ENCODE measurements at regions not wholly inside any gene's neighbourhood (a gene's known extent, or its start where the extent isn't known, plus 50 kb on each side); places are given as distances from the start of the nearest gene placed in this dataset.

- no peak overlapping the region for H3K27ac Mint-ChIP-seq
- POLR2A ChIA-PET = no interaction called here
- peaks cover 4% of the 10 kb centered on the region for H3K9me3 Mint-ChIP-seq
- DNase-seq (no peak), ATAC-seq (ENCODE audit: low read depth) (no peak)
- peaks cover 39% of the 10 kb centered on the region for H3K27me3 Mint-ChIP-seq
- no peaks in the 10 kb centered on the region for H3K4me1 Mint-ChIP-seq
- H3K36me3 Mint-ChIP-seq = no peaks in the 10 kb centered on the region
- H3K4me3 Mint-ChIP-seq = no peak overlapping the region
Observed at GRCh38 chr2:54360055-54360792, 95.9 kb upstream of the SPTBN1 start.

GRCh38 chr2:54364409-54364808 lies 91.7 kb upstream of the SPTBN1 start:
- Mint-ChIP-seq H3K27ac (no peak overlapping the region), H3K36me3 (no peaks in the 10 kb centered on the region), H3K27me3 (peaks cover 46% of the 10 kb centered on the region), H3K4me1 (no peaks in the 10 kb centered on the region), H3K9me3 (peaks cover 21% of the 10 kb centered on the region), H3K4me3 (no peak overlapping the region)
- POLR2A ChIA-PET = no interaction called here
- ATAC-seq (ENCODE audit: low read depth) (no peak), DNase-seq (no peak)

- peaks cover 21% of the 10 kb centered on the region for H3K9me3 Mint-ChIP-seq
- DNase-seq = no peak
- no peaks in the 10 kb centered on the region for H3K4me1 Mint-ChIP-seq
- no peak for ATAC-seq (ENCODE audit: low read depth)
- H3K4me3 Mint-ChIP-seq = no peak overlapping the region
- H3K27me3 Mint-ChIP-seq = peaks cover 36% of the 10 kb centered on the region
- no peaks in the 10 kb centered on the region for H3K36me3 Mint-ChIP-seq
- POLR2A ChIA-PET = no interaction called here
- H3K27ac Mint-ChIP-seq = no peak overlapping the region
Observed at GRCh38 chr2:54365661-54366060, 90.5 kb upstream of the SPTBN1 start.

- DNase-seq = no peak
- POLR2A ChIA-PET = no interaction called here
- Mint-ChIP-seq H3K4me3 (no peak overlapping the region), H3K27ac (no peak overlapping the region), H3K36me3 (no peaks in the 10 kb centered on the region), H3K27me3 (peaks cover 33% of the 10 kb centered on the region), H3K9me3 (peaks cover 21% of the 10 kb centered on the region), H3K4me1 (no peaks in the 10 kb centered on the region)
- ATAC-seq (ENCODE audit: low read depth) = no peak
Observed at GRCh38 chr2:54366487-54367280, 89.4 kb upstream of the SPTBN1 start.

- POLR2A ChIA-PET = no interaction called here
- Mint-ChIP-seq H3K4me1 (no peaks in the 10 kb centered on the region), H3K27ac (no peak overlapping the region), H3K4me3 (no peak overlapping the region), H3K9me3 (peaks cover 14% of the 10 kb centered on the region), H3K27me3 (peaks cover 24% of the 10 kb centered on the region), H3K36me3 (no peaks in the 10 kb centered on the region)
- DNase-seq (no peak), ATAC-seq (ENCODE audit: low read depth) (no peak)
Observed at GRCh38 chr2:54370405-54371104, 85.6 kb upstream of the SPTBN1 start.

GRCh38 chr2:54371460-54372065 lies 84.6 kb upstream of the SPTBN1 start:
- Mint-ChIP-seq H3K4me1 (no peaks in the 10 kb centered on the region), H3K4me3 (no peak overlapping the region), H3K9me3 (peaks cover 12% of the 10 kb centered on the region), H3K36me3 (no peaks in the 10 kb centered on the region), H3K27me3 (peaks cover 24% of the 10 kb centered on the region), H3K27ac (no peak overlapping the region)
- DNase-seq (no peak), ATAC-seq (ENCODE audit: low read depth) (no peak)
- POLR2A ChIA-PET = no interaction called here

GRCh38 chr2:54372361-54372760 lies 83.8 kb upstream of the SPTBN1 start:
- Mint-ChIP-seq H3K4me1 (no peaks in the 10 kb centered on the region), H3K9me3 (peaks cover 12% of the 10 kb centered on the region), H3K27ac (no peak overlapping the region), H3K36me3 (no peaks in the 10 kb centered on the region), H3K27me3 (peaks cover 24% of the 10 kb centered on the region), H3K4me3 (no peak overlapping the region)
- POLR2A ChIA-PET = no interaction called here
- no peak for DNase-seq
- no peak for ATAC-seq (ENCODE audit: low read depth)

- Mint-ChIP-seq H3K27me3 (peaks cover 18% of the 10 kb centered on the region), H3K9me3 (peaks cover 4% of the 10 kb centered on the region), H3K4me3 (no peak overlapping the region), H3K4me1 (no peaks in the 10 kb centered on the region), H3K27ac (no peak overlapping the region), H3K36me3 (no peaks in the 10 kb centered on the region)
- ATAC-seq (ENCODE audit: low read depth) = no peak
- no peak for DNase-seq
- POLR2A ChIA-PET = no interaction called here
Observed at GRCh38 chr2:54373855-54374254, 82.3 kb upstream of the SPTBN1 start.

- no peaks in the 10 kb centered on the region for H3K36me3 Mint-ChIP-seq
- peaks cover 19% of the 10 kb centered on the region for H3K27me3 Mint-ChIP-seq
- no peak for DNase-seq
- ATAC-seq (ENCODE audit: low read depth) = no peak
- no peak overlapping the region for H3K27ac Mint-ChIP-seq
- POLR2A ChIA-PET = no interaction called here
- H3K4me3 Mint-ChIP-seq = no peak overlapping the region
- no peaks in the 10 kb centered on the region for H3K4me1 Mint-ChIP-seq
- H3K9me3 Mint-ChIP-seq = no peaks in the 10 kb centered on the region
Observed at GRCh38 chr2:54374591-54375364, 81.3 kb upstream of the SPTBN1 start.

GRCh38 chr2:54377451-54377850 lies 78.7 kb upstream of the SPTBN1 start:
- ATAC-seq (ENCODE audit: low read depth) = no peak
- POLR2A ChIA-PET = interaction anchor here (0.6 kb wide), 1 partner anchor 10 kb away, joined by 3 read pairs; no protein-coding TSS in a partner anchor
- H3K27ac Mint-ChIP-seq = no peak overlapping the region
- peaks cover 19% of the 10 kb centered on the region for H3K27me3 Mint-ChIP-seq
- H3K36me3 Mint-ChIP-seq = no peaks in the 10 kb centered on the region
- H3K4me1 Mint-ChIP-seq = peaks cover 1% of the 10 kb centered on the region
- no peaks in the 10 kb centered on the region for H3K9me3 Mint-ChIP-seq
- no peak for DNase-seq
- H3K4me3 Mint-ChIP-seq = no peak overlapping the region

- no peak for DNase-seq
- Mint-ChIP-seq H3K27ac (no peak overlapping the region), H3K9me3 (no peaks in the 10 kb centered on the region), H3K4me3 (no peak overlapping the region), H3K36me3 (no peaks in the 10 kb centered on the region), H3K27me3 (peaks cover 19% of the 10 kb centered on the region), H3K4me1 (peaks cover 2% of the 10 kb centered on the region)
- no peak for ATAC-seq (ENCODE audit: low read depth)
- POLR2A ChIA-PET = interaction anchor here (0.6 kb wide), 1 partner anchor 10 kb away, joined by 3 read pairs; no protein-coding TSS in a partner anchor
Observed at GRCh38 chr2:54377901-54378493, 78.1 kb upstream of the SPTBN1 start.

- no peak overlapping the region for H3K4me3 Mint-ChIP-seq
- H3K27me3 Mint-ChIP-seq = peaks cover 7% of the 10 kb centered on the region
- H3K27ac Mint-ChIP-seq = no peak overlapping the region
- DNase-seq (no peak), ATAC-seq (ENCODE audit: low read depth) (no peak)
- POLR2A ChIA-PET = no interaction called here
- peaks cover 2% of the 10 kb centered on the region for H3K4me1 Mint-ChIP-seq
- no peaks in the 10 kb centered on the region for H3K9me3 Mint-ChIP-seq
- H3K36me3 Mint-ChIP-seq = no peaks in the 10 kb centered on the region
Observed at GRCh38 chr2:54380670-54381069, 75.5 kb upstream of the SPTBN1 start.
